DOHH2 (cell line): ENCODE measurements at regions not wholly inside any gene's neighbourhood (a gene's known extent, or its start where the extent isn't known, plus 50 kb on each side); places are given as distances from the start of the nearest gene placed in this dataset.

Experiments
- H3F3A ChIP-seq: fragments of 200-600 bp; sonication (generic), shearing (Covaris generic); 2 replicates; pipeline ENCODE4 v1.6.0; 2016; ENCODE audit warnings: antibody characterized with exemption, mild to moderate bottlenecking; ENCODE audit not compliant: control insufficient read depth, insufficient read depth
- H3K27ac ChIP-seq: fragments of 200-600 bp; sonication (generic); 2 replicates; pipeline ENCODE4 v1.5.1; 2014; ENCODE audit warnings: low read depth, mild to moderate bottlenecking, low read length, moderate library complexity
- H3K27me3 ChIP-seq: fragments of 200-600 bp; sonication (generic); 2 replicates; pipeline ENCODE4 v1.6.1; 2014; ENCODE audit warnings: mild to moderate bottlenecking, low read length, mixed read lengths; ENCODE audit not compliant: control insufficient read depth
- H3K36me3 ChIP-seq: fragments of 200-600 bp; sonication (generic); 2 replicates; pipeline ENCODE4 v1.6.1; 2014; ENCODE audit warnings: mild to moderate bottlenecking, low read length, moderate library complexity, mixed read lengths; ENCODE audit not compliant: control insufficient read depth
- H3K4me1 ChIP-seq: fragments of 200-600 bp; sonication (generic); 2 replicates; pipeline ENCODE4 v1.6.1; 2014; ENCODE audit warnings: mild to moderate bottlenecking, low read length, mixed read lengths; ENCODE audit not compliant: control insufficient read depth
- H3K4me2 ChIP-seq: fragments of 200-600 bp; sonication (generic); 2 replicates; pipeline ENCODE4 v1.6.0; 2014; ENCODE audit warnings: mild to moderate bottlenecking, low read length, moderate library complexity
- H3K4me3 ChIP-seq: fragments of 200-600 bp; sonication (generic); 2 replicates; pipeline ENCODE4 v1.5.1; 2014; ENCODE audit warnings: mild to moderate bottlenecking, low read length, mixed read lengths
- H3K79me2 ChIP-seq: fragments of 200-600 bp; sonication (generic); 2 replicates; pipeline ENCODE4 v1.6.1; 2014; ENCODE audit warnings: mild to moderate bottlenecking, low read length, mixed read lengths; ENCODE audit not compliant: control insufficient read depth
- H3K9me2 ChIP-seq: fragments of 200-600 bp; sonication (generic); replicated peaks from 2 replicates; pipeline ENCODE4 v1.6.1; 2014; ENCODE audit warnings: mild to moderate bottlenecking, low read length, mixed read lengths; ENCODE audit not compliant: control insufficient read depth
- H3K9me3 ChIP-seq: fragments of 200-600 bp; sonication (generic); 2 replicates; pipeline ENCODE4 v1.6.1; 2014; ENCODE audit warnings: antibody characterized with exemption, low read length, mixed read lengths; ENCODE audit not compliant: control insufficient read depth, insufficient read depth
- H4K20me1 ChIP-seq: fragments of 200-600 bp; sonication (generic); 2 replicates; pipeline ENCODE4 v1.6.0; 2014; ENCODE audit warnings: low read depth, mild to moderate bottlenecking, antibody characterized with exemption, low read length, moderate library complexity; ENCODE audit not compliant: control insufficient read depth, insufficient read depth
- CTCF ChIP-seq: fragments of 200-600 bp; sonication (generic); IDR thresholded peaks from one replicate; pipeline ENCODE4 v1.5.1; 2014; ENCODE audit warnings: antibody characterized with exemption, mild to moderate bottlenecking, low read depth, low read length; ENCODE audit not compliant: poor library complexity, severe bottlenecking
- EZH2phosphoT487 ChIP-seq: fragments of 200-600 bp; sonication (generic); IDR thresholded peaks from 2 replicates; pipeline ENCODE4 v1.6.1; 2017; ENCODE audit warnings: borderline replicate concordance, mild to moderate bottlenecking, antibody characterized with exemption, low read length, moderate library complexity, mixed read lengths

GRCh38 chr20:1720845-1721475 lies 63.4 kb upstream of the SIRPG start:
- Histone ChIP-seq H4K20me1 (no peaks in the 10 kb centered on the region), H3K27ac (no peak overlapping the region), H3K4me2 (no peak overlapping the region), H3K79me2 (no peaks in the 10 kb centered on the region), H3K9me3 (no peaks in the 10 kb centered on the region), H3K27me3 (peaks cover 25% of the 10 kb centered on the region), H3K36me3 (no peaks in the 10 kb centered on the region), H3K9me2 (no peaks in the 10 kb centered on the region), H3F3A (no peaks in the 10 kb centered on the region), H3K4me1 (no peaks in the 10 kb centered on the region), H3K4me3 (no peak overlapping the region)
- TF ChIP-seq CTCF, result no peak
- no peak for TF ChIP-seq EZH2phosphoT487

GRCh38 chr20:1720226-1720625 lies 62.6 kb upstream of the SIRPG start:
- H3K4me2 ChIP-seq, result no peak overlapping the region
- no peaks in the 10 kb centered on the region for H3K9me3 ChIP-seq
- H3K27ac ChIP-seq, result no peak overlapping the region
- H3K4me1 ChIP-seq, result no peaks in the 10 kb centered on the region
- no peaks in the 10 kb centered on the region for H3K36me3 ChIP-seq
- peaks cover 25% of the 10 kb centered on the region for H3K27me3 ChIP-seq
- no peak overlapping the region for H3K4me3 ChIP-seq
- TF ChIP-seq CTCF (no peak), EZH2phosphoT487 (no peak)
- H3K79me2 ChIP-seq, result no peaks in the 10 kb centered on the region
- H3K9me2 ChIP-seq, result no peaks in the 10 kb centered on the region
- no peaks in the 10 kb centered on the region for H4K20me1 ChIP-seq
- no peaks in the 10 kb centered on the region for H3F3A ChIP-seq

- H3K4me3 ChIP-seq, result no peak overlapping the region
- no peaks in the 10 kb centered on the region for H3K4me1 ChIP-seq
- no peak overlapping the region for H3K27ac ChIP-seq
- no peaks in the 10 kb centered on the region for H3K79me2 ChIP-seq
- TF ChIP-seq EZH2phosphoT487, result no peak
- TF ChIP-seq CTCF, result no peak
- H3K27me3 ChIP-seq, result peaks cover 31% of the 10 kb centered on the region
- no peaks in the 10 kb centered on the region for H3K36me3 ChIP-seq
- H3K9me2 ChIP-seq, result no peaks in the 10 kb centered on the region
- H3K4me2 ChIP-seq, result no peak overlapping the region
- no peaks in the 10 kb centered on the region for H4K20me1 ChIP-seq
- H3F3A ChIP-seq, result no peaks in the 10 kb centered on the region
- no peaks in the 10 kb centered on the region for H3K9me3 ChIP-seq
These were observed 61.2 kb upstream of the SIRPG start for GRCh38 chr20:1718604-1719384.
